H1 (cell line): ENCODE measurements at regions not wholly inside any gene's neighbourhood (a gene's known extent, or its start where the extent isn't known, plus 50 kb on each side); places are given as distances from the start of the nearest gene placed in this dataset.
"Not testable (repeated sequence)": the region's sequence is repeated elsewhere in the genome, so short reads cannot be mapped to it uniquely, and the experiment has no call there.

Experiments
- CTCF ChIA-PET: fragments of 300-600 bp; sonication (Branson Sonifier 250); formaldehyde crosslinking; loops from one replicate; lab custom pipeline; 2021; ENCODE audit not compliant: partially characterized antibody; lab: Charles Lee
- POLR2A ChIA-PET: fragments of 300-600 bp; sonication (Branson Sonifier 250); formaldehyde crosslinking; loops from one replicate; lab custom pipeline; 2021; ENCODE audit warnings: inconsistent platforms; ENCODE audit not compliant: partially characterized antibody; lab: Charles Lee
- DNase-seq, 2 experiments: peaks; one replicate each; pipeline versions ENCODE4 v3.0.0 to v3.0.0-alpha.2; 2010 to 2022; ENCODE audit warnings: low spot score in 2 of 2, low read depth in 1 of 2, mixed read lengths in 1 of 2
- FAIRE-seq: peaks from 2 replicates; lab custom pipeline; 2011; peaks lifted over from hg19 to GRCh38; lab: Jason Lieb, UNC
- H2AFZ ChIP-seq: 2 replicates; pipeline ENCODE4 v1.8.1; 2012; ENCODE audit warnings: low read length, inconsistent platforms
- H2AK5ac ChIP-seq: 2 replicates; pipeline ENCODE4 v1.6.1; 2013; ENCODE audit warnings: low read depth, low read length
- H2BK120ac ChIP-seq: replicated peaks from 2 replicates; pipeline ENCODE3; 2013; ENCODE audit warnings: low read depth, low read length, inconsistent platforms
- H2BK12ac ChIP-seq: 2 replicates; pipeline ENCODE4 v1.6.1; 2013; ENCODE audit warnings: low read depth, low read length
- H2BK15ac ChIP-seq: 2 replicates; pipeline ENCODE4 v1.6.1; 2013; ENCODE audit warnings: low read length
- H2BK20ac ChIP-seq: 2 replicates; pipeline ENCODE4 v1.6.1; 2013; ENCODE audit warnings: low read length
- H2BK5ac ChIP-seq: 2 replicates; pipeline ENCODE4 v1.6.1; 2013; ENCODE audit warnings: low read depth, low read length
- H3K14ac ChIP-seq: 2 replicates; pipeline ENCODE4 v1.6.1; 2013; ENCODE audit warnings: inconsistent platforms; ENCODE audit not compliant: insufficient read length
- H3K18ac ChIP-seq: 2 replicates; pipeline ENCODE4 v1.6.1; 2013; ENCODE audit warnings: low read length; ENCODE audit errors: extremely low read depth
- H3K23ac ChIP-seq: 2 replicates; pipeline ENCODE4 v1.6.1; 2013; ENCODE audit warnings: inconsistent platforms; ENCODE audit not compliant: insufficient read length
- H3K23me2 ChIP-seq: 2 replicates; pipeline ENCODE4 v1.6.1; 2013; ENCODE audit warnings: low read depth, low read length
- H3K27ac ChIP-seq: 2 replicates; pipeline ENCODE4 v1.6.1; 2011; ENCODE audit warnings: low read depth, low read length, inconsistent platforms
- H3K27me3 ChIP-seq, 4 experiments: replicated peaks in 1 of 4; 1 replicate in 1 of 4; 2 replicates in 3 of 4; pipeline versions ENCODE4 v1.6.1 to v1.8.1; 2011 to 2013; ENCODE audit warnings: low read length in 3 of 4, mild to moderate bottlenecking in 3 of 4, inconsistent platforms in 2 of 4, mixed read lengths in 2 of 4, moderate library complexity in 1 of 4; ENCODE audit not compliant: control insufficient read depth in 3 of 4, insufficient read depth in 3 of 4; ENCODE audit errors: extremely low read depth in 1 of 4
- H3K36me3 ChIP-seq, 4 experiments: 2 replicates each; pipeline versions ENCODE4 v1.6.1 to v1.8.1; 2011 to 2013; ENCODE audit warnings: mild to moderate bottlenecking in 4 of 4, low read length in 3 of 4, moderate library complexity in 2 of 4, control low read depth in 1 of 4, inconsistent platforms in 1 of 4; ENCODE audit not compliant: insufficient read depth in 4 of 4, control insufficient read depth in 2 of 4
- H3K4ac ChIP-seq: replicated peaks from 2 replicates; pipeline ENCODE3; 2013; ENCODE audit warnings: low read length, low read depth, mixed read lengths, inconsistent platforms; ENCODE audit not compliant: insufficient read length
- H3K4me1 ChIP-seq, 4 experiments: replicated peaks in 1 of 4; 1 replicate in 1 of 4; 2 replicates in 3 of 4; pipeline versions ENCODE4 v1.6.1 to v1.8.1; 2011 to 2013; ENCODE audit warnings: low read length in 3 of 4, inconsistent platforms in 2 of 4, mixed read lengths in 1 of 4; ENCODE audit not compliant: insufficient read depth in 4 of 4, control insufficient read depth in 3 of 4
- H3K4me2 ChIP-seq, 2 experiments: 2 replicates each; pipeline versions ENCODE4 v1.6.1 to v1.8.1; 2011 to 2013; ENCODE audit warnings: low read depth in 2 of 2, low read length in 2 of 2, control low read depth in 1 of 2, inconsistent platforms in 1 of 2, mild to moderate bottlenecking in 1 of 2; ENCODE audit not compliant: insufficient read depth in 1 of 2
- H3K4me3 ChIP-seq, 4 experiments: fragments of 200-600, 300-600 bp in 1 of 4; sonication (generic), shearing (Covaris generic), sonication (Bioruptor Twin) in 1 of 4; 2 replicates each; pipeline versions ENCODE4 v1.5.1 to v1.8.1; 2011 to 2016; ENCODE audit warnings: low read length in 4 of 4, low read depth in 3 of 4, control low read depth in 2 of 4, inconsistent platforms in 2 of 4, mild to moderate bottlenecking in 2 of 4, mixed read lengths in 1 of 4, moderate library complexity in 1 of 4; ENCODE audit not compliant: insufficient read depth in 2 of 4; ENCODE audit errors: extremely low read depth in 1 of 4
- H3K56ac ChIP-seq: replicated peaks from 2 replicates; pipeline ENCODE3; 2013; ENCODE audit warnings: low read depth, mild to moderate bottlenecking, mixed read lengths, low read length, inconsistent platforms; ENCODE audit not compliant: insufficient read length
- H3K79me1 ChIP-seq: 2 replicates; pipeline ENCODE4 v1.6.1; 2013; ENCODE audit warnings: low read depth, low read length, control low read depth
- H3K79me2 ChIP-seq, 2 experiments: 2 replicates each; pipeline versions ENCODE4 v1.6.1 to v1.8.1; 2012 to 2013; ENCODE audit warnings: low read length in 2 of 2, mild to moderate bottlenecking in 2 of 2, inconsistent platforms in 1 of 2; ENCODE audit not compliant: insufficient read depth in 2 of 2, control insufficient read depth in 1 of 2
- H3K9ac ChIP-seq, 4 experiments: replicated peaks in 1 of 4; 1 replicate in 1 of 4; 2 replicates in 3 of 4; pipeline versions ENCODE4 v1.6.1 to v1.8.1; 2011 to 2013; ENCODE audit warnings: low read depth in 3 of 4, low read length in 3 of 4, control low read depth in 2 of 4, mild to moderate bottlenecking in 2 of 4, moderate library complexity in 2 of 4, inconsistent platforms in 1 of 4; ENCODE audit errors: extremely low read depth in 1 of 4
- H3K9me3 ChIP-seq, 2 experiments: 2 replicates each; pipeline versions ENCODE4 v1.6.1 to v1.8.1; 2012 to 2013; ENCODE audit warnings: mild to moderate bottlenecking in 2 of 2, moderate library complexity in 2 of 2, control low read depth in 1 of 2, inconsistent platforms in 1 of 2, low read depth in 1 of 2, low read length in 1 of 2, mixed read lengths in 1 of 2; ENCODE audit not compliant: insufficient read depth in 2 of 2
- H4K20me1 ChIP-seq, 2 experiments: replicated peaks in 1 of 2; 2 replicates each; pipeline versions ENCODE3 to v1.8.1; 2011 to 2013; ENCODE audit warnings: inconsistent platforms in 2 of 2, low read length in 2 of 2, mild to moderate bottlenecking in 1 of 2; ENCODE audit not compliant: insufficient read depth in 2 of 2, control insufficient read depth in 1 of 2
- H4K5ac ChIP-seq: 2 replicates; pipeline ENCODE4 v1.6.1; 2013; ENCODE audit warnings: low read length, low read depth, mixed read lengths, inconsistent platforms; ENCODE audit not compliant: insufficient read length
- H4K8ac ChIP-seq: 2 replicates; pipeline ENCODE4 v1.8.0; 2013; ENCODE audit warnings: mild to moderate bottlenecking, moderate library complexity, low read length, inconsistent platforms; ENCODE audit not compliant: insufficient read depth; ENCODE audit errors: extremely low read depth
- H4K91ac ChIP-seq: replicated peaks from 2 replicates; pipeline ENCODE3; 2013; ENCODE audit warnings: low read length, mixed read lengths, inconsistent platforms; ENCODE audit not compliant: insufficient read length
- WGBS, 2 experiments: shearing (Covaris generic) in 1 of 2; methylation state at CpG; one replicate each; pipeline versions ENCODE4 v1.1.6 to v1.1.7; 2013 to 2015; ENCODE audit warnings: low lambda C conversion rate in 2 of 2, mixed read lengths in 2 of 2, inconsistent platforms in 1 of 2, low coverage in 1 of 2, missing lambda C conversion rate in 1 of 2; ENCODE audit not compliant: insufficient replicate concordance in 2 of 2, insufficient coverage in 1 of 2, insufficient read length in 1 of 2; ENCODE audit errors: extremely low coverage in 1 of 2, missing lambda C conversion rate in 1 of 2; 5-methylcytosine and 5-hydroxymethylcytosine counted together

DNA sequence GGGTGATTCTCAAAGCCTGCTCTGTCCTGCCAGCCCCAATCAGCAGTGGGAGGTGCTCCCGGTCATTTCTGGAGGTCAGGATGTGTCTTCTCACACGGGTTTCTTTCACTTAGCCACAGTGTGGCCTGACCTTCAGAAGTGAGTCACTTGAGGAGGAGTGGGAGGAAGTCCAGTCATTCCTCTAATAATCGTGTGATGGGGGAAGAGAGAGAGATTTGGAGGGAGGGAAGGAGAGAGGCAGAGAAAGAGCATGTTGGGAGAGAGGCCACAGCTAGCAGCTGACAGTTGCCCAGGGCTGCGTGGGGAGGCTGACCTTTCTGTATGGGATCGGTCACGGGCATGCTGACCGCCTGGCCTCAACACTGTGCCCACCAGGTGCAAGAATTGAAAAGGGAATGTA, 139.9 kb downstream of the NPIPB11 start:
- H2BK15ac ChIP-seq, H2AFZ ChIP-seq, H4K8ac ChIP-seq, FAIRE-seq, CTCF ChIA-PET, H3K4me3 ChIP-seq, H3K4me1 ChIP-seq, H4K20me1 ChIP-seq, POLR2A ChIA-PET, H3K4ac ChIP-seq, H3K27me3 ChIP-seq, H3K79me2 ChIP-seq, H3K79me1 ChIP-seq, H3K23me2 ChIP-seq, H3K4me2 ChIP-seq, H2BK20ac ChIP-seq, H3K27ac ChIP-seq, H4K5ac ChIP-seq, DNase-seq, H3K18ac ChIP-seq, H3K14ac ChIP-seq, H3K36me3 ChIP-seq, H3K56ac ChIP-seq, H2BK5ac ChIP-seq, H2AK5ac ChIP-seq, H2BK12ac ChIP-seq, H4K91ac ChIP-seq, H2BK120ac ChIP-seq, H3K9ac ChIP-seq, H3K9me3 ChIP-seq, H3K23ac ChIP-seq: not testable (repeated sequence)
- 77% methylated on average over 7 of the region's 7 CpGs; no CpG with 5 or more reads in 1 of the 2 experiments for WGBS, 2 experiments

- H2BK20ac ChIP-seq, H3K4me1 ChIP-seq, H2BK120ac ChIP-seq, H3K27me3 ChIP-seq, H3K79me1 ChIP-seq, H4K8ac ChIP-seq, H3K4me2 ChIP-seq, H2BK15ac ChIP-seq, H3K18ac ChIP-seq, H3K79me2 ChIP-seq, H4K91ac ChIP-seq, H2BK12ac ChIP-seq, DNase-seq, H3K9ac ChIP-seq, H3K36me3 ChIP-seq, H2BK5ac ChIP-seq, H3K14ac ChIP-seq, H3K4ac ChIP-seq, H3K9me3 ChIP-seq, H3K23me2 ChIP-seq, FAIRE-seq, H3K27ac ChIP-seq, H2AFZ ChIP-seq, H3K4me3 ChIP-seq, H3K23ac ChIP-seq, H4K5ac ChIP-seq, POLR2A ChIA-PET, H2AK5ac ChIP-seq, H4K20me1 ChIP-seq, H3K56ac ChIP-seq: not testable (repeated sequence)
- WGBS, 2 experiments: 87% methylated on average over 5 of the region's 9 CpGs; no CpG with 5 or more reads in 1 of the 2 experiments
- CTCF ChIA-PET: interaction anchor here (0.6 kb wide), 1 partner anchor 1235 kb away, joined by 3 read pairs; no protein-coding TSS in a partner anchor
These were observed 141.2 kb downstream of the NPIPB11 start for GRCh38 chr16:29265255-29265853.
